ENCODE measurements at regions not wholly inside any gene's neighbourhood (a gene's known extent, or its start where the extent isn't known, plus 50 kb on each side); places are given as distances from the start of the nearest gene placed in this dataset.
"Not testable (repeated sequence)": the region's sequence is repeated elsewhere in the genome, so short reads cannot be mapped to it uniquely, and the experiment has no call there.

DNA sequence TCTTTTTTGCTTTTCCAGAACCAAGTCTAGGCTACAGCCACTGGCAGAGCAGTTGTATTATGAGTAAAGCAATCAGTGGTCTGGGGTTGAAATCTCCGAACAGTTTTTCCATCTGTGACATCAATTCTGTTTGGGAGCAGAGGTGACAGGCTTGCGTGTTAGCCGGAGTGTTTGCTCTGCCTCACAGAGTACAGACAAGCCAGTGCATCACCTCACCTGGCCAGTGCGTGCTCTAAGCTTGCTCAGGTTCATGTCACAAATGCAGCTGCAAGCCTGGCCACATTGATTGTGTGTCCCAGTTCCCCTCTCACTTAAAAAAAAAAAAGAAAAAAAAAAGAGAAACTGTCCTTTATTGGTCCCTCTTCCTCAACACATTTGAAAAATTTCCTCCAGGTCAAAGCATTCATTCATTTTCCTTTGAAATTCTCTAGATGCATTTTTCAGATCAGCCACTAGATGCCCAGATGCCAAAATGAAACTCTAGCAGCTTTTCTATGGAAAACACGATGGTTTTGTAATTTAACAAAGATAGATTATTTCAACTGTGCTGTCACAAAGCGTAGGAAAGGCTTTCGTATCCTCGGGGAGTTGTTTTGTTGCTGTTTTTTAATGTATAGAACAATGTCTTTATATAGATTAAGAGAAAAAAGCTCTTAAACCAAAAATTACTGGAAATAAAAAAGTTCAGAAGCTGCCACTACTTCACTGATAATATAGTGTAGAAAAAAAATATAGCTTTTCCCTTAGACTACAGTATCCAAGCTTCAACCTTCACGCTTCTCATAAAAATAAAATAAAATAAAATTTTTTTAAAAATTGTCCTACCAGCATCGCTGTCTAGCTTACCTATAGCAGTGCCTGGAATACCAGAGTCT is 585.5 kb downstream of the TLE1 start:
- DNase-seq: no peak

GRCh38 chr9:81097131-81097847 is 592.1 kb downstream of the TLE1 start:
- no peak for DNase-seq

DNA sequence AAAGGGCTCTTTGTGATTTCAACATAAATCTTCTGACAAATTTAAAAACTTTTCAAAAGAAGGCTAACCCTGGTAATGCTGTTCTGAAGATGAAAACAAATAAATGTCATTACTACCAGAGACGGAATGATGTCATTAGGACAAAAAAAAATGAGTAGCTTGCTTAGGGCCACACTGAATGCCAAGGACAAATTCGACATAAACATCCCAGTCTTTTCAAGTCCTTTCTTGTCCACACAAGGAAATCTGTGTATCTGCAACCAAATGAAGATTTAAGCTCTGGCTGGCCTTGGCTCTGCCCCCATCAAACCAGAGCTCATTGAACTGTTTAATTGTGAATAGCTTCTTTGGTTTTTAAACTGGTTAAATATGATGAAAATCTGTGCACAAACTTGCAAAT is 592.7 kb downstream of the TLE1 start:
- no peak for DNase-seq

DNA sequence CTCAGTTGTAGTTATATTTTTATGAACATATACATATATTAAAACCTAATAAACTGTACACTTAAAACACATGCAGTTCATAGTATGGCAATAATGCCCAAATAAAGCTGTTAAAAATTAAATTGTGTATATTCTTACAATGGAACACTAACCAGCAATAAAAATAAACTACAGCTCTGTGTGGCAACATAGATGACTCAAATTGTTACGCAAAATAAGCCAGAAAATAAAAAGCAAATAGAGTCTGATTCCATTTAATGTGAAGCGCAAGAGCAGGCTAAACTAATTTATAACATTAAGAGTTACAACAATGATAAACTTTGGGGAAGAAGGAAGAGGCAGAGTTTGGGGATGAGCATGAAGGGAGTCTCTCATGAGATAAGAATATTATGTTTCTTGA is 597.3 kb downstream of the TLE1 start:
- no peak for DNase-seq

GRCh38 chr9:81088341-81088740 is 601.0 kb downstream of the TLE1 start:
- no peak for DNase-seq

- no peak for DNase-seq
Observed at GRCh38 chr9:81086416-81086815, 602.9 kb downstream of the TLE1 start.

- DNase-seq: no peak
Observed at GRCh38 chr9:81083854-81084512, 605.4 kb downstream of the TLE1 start.

- DNase-seq: no peak
Observed at GRCh38 chr9:81083067-81083466, 606.3 kb downstream of the TLE1 start.

GRCh38 chr9:81082221-81082620 is 607.1 kb downstream of the TLE1 start:
- DNase-seq: no peak

GRCh38 chr9:81080900-81081299 is 608.4 kb downstream of the TLE1 start:
- no peak for DNase-seq

DNA sequence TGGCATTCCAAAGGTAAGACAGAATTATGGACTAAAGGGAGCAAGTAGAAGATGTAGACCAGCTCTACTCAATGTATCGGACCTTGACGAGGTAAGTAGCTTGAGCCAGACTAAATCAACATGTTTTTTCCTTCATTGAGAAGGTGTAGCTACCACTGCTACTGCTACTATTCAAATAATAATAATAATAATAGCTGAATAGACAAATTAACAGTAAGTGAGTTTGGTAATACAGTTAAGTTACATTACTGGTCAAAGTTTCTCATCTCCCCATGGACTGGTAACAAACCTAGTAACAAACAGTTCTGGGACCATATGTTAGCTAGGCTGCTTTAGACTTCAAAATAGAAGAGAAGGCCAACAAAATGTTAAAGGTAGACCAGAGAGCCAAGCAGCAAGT is 609.2 kb downstream of the TLE1 start:
- no peak for DNase-seq

DNA sequence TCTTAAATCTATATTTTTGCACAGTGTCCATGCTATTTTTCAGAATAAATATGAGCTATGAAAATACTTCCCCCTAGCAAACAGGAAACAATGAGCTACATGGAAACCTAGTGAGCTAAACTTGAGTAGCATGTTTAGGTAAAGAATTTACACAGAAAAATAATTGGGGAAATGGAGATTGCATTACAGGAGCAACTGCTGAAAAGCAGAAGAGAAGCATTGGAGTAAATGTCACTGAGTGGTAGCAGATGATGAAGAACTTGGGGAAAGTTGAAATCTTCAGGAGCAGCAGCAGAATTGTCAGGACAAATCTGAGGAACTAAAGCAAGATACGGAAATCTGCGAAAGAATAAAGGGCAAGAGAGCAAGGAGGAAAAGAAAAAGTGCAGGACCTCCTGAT is 610.3 kb downstream of the TLE1 start:
- DNase-seq: no peak

GRCh38 chr9:81078555-81078954 is 610.8 kb downstream of the TLE1 start:
- DNase-seq: no peak

GRCh38 chr9:81077572-81077971 is 611.8 kb downstream of the TLE1 start:
- DNase-seq: no peak

GRCh38 chr9:81076131-81076530 is 613.2 kb downstream of the TLE1 start:
- DNase-seq: no peak

DNA sequence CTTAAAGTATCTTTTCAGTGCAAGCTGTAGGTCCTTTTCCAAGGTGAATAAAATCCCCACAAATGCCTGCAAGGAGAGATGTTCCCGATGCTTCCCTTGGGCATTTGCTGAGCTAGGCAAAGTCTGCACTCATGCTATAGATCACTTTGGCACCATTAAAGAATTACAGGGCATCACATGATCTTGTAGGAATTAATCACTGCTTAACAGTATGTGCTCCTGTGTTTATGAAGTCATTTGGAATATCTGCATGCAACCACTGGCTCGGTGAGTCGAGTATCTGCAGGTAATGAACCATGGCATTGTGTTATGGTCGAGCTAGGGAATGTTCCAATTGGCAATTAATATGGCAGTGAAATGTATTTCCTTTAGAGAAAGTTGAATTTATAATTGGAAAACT is 615.1 kb downstream of the TLE1 start:
- DNase-seq: no peak

DNA sequence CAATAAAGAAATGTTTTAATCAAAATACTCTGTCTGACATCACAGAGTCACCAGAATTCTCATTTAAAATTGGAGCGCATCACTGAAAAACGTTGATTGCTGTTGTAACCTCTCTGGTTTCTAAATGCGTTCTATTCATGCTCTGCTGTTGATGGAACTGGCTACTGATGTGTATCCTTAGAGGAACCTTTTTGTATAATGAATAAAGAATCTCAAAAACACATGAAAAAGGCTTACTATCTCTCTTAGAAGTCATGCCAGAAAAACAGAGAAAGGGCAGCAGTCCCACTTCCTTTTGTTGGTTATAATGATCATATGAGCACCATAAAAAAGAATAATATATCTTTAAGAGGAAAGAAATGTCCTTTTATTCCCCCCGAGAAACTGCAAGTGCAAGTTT is 615.5 kb downstream of the TLE1 start:
- DNase-seq: no peak

DNA sequence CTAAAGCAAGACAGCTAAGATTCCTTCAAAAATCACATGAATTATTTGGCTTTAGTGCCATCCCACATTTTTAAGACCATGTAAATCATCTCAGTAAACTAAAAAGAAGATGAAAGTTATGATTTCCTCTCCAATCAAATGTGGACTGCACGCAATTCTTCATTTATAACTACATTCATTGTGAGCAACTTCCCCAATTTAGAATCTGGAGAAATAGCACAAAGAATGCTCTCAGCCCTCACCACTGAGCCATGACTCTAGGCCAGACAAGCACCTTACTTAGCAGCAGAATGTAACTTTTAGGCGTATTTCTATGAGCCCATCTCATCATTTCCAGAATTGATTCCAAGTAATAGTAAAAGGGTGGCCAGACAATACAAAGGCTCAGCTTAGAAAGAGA is 616.6 kb downstream of the TLE1 start:
- no peak for DNase-seq

- no peak for DNase-seq
Observed at GRCh38 chr9:81071108-81071507, 618.2 kb downstream of the TLE1 start.

GRCh38 chr9:81070689-81071088 is 618.7 kb downstream of the TLE1 start:
- DNase-seq: no peak

DNA sequence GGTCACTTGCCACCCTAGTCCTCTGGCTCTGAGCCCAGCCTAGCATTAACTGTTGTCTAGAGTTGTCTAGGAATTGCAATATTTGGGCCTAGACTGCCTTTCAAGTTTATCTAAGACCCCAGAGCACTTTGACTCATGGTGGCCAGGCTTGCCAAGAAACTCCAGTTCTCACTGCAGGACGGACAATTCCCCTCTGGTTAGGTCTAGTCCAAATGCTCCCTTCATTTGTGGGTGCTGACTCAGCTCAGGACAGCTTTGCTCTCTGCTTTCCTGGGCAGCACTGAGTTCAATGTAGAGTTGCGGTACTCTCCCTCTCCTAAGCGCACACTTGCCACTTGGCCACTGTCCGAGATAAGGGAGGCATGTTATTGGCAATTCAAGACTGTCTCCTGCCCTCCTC is 619.4 kb downstream of the TLE1 start:
- DNase-seq: no peak

DNA sequence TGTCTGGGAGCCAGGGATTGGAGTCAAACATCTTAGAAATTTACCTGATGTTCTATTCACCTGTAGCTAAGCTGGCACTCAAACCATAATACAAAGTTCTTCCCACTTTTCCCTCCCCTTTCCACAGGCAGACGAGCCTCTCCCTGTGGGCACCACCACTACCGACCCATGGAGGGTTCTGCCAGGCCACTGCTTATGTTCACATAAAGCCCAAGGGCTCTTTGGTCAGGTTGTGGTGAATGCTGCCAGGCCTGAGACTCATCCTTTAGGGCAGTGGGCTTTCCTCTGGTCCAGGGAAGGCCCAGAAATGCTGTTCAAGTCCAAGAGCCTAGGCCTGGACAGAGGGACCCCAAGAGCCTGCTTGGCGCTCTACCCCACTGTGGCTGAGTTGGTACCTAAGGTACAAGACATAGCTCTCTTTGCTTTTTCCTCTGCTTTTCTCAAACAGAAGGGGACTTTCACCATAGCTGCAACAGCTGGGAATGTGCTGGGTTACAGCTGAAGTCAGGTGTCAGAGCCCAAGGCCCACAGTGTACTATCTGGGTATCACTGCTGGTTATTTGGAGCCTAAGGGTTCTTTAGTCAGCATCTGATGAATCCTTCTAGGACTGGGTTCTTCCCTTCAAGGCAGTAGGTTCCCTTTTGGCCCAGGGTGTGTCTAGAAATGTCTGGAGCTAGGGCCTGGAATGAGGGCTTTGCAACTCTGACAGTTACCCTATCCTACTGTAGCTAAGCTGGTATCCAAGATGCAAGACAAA is 620.1 kb downstream of the TLE1 start:
- DNase-seq: no peak

DNA sequence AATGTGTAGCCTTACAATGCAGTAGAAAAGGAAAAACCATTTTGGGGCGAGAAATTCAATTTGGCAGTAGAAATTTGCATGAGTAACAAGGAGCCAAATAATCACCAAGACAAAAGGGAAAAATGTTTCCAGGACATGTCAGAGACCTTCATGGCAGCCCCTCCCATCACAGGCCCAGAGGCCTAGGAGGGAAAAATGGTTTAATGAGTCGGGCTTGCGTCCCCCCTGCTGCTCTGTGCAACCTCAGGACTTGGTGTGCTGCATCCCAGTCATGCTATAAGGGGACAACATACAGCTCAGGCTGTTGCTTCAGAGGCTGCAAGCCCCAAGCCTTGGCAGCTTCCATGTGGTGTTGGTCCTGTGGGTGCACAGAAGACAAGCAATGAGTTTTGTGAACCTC is 626.4 kb downstream of the TLE1 start:
- not testable (repeated sequence) for DNase-seq

Measured in activated naive CD4-positive, alpha-beta T cell (primary cell).